ENCODE measurements at regions not wholly inside any gene's neighbourhood (a gene's known extent, or its start where the extent isn't known, plus 50 kb on each side); places are given as distances from the start of the nearest gene placed in this dataset.
"Not testable (repeated sequence)": the region's sequence is repeated elsewhere in the genome, so short reads cannot be mapped to it uniquely, and the experiment has no call there.

DNA sequence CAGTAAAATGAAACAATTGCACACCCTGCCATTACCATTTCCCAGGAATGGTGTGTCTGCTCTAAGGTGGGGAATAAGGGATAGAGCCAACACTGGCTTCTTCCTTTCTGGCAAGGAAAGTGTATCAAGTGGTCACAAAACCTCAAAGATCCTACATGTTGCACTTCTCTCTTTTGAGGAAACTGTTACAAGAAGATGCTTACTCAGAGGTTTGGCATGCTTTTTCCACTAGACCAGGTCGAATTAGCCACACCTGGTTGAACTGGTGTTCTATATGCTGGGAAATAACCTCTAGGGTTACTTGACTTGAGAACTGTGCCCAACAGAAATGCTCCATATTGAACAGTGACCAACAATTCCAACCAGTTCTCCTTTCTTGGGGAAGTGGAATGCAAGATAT lies 102.9 kb downstream of the LRRN1 start:
- DNase-seq (ENCODE audit: low spot score) (no peak), ATAC-seq (no peak)
- intact Hi-C loops (cut with DNase I): no loop called here

DNA sequence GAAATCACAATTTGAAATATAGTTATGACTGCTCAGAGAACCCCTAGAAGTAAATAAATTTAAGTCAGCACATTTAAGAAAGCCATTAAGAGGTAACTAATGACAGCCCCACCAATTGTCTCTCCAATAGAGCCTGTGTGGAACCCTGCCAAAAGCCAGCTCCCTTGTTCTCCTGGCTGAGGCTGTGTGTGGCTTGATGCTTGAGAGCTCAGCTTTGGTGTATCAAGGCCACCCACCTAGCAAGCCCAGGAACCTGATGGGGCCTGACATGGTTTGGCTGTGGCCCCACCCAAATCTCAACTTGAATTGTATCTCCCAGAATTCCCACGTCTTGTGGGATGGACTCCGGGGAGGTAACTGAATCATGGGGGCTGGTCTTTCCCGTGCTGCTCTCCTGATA lies 106.9 kb downstream of the LRRN1 start:
- no peak for ATAC-seq
- intact Hi-C loops (cut with DNase I): no loop called here
- no peak for DNase-seq (ENCODE audit: low spot score)

DNA sequence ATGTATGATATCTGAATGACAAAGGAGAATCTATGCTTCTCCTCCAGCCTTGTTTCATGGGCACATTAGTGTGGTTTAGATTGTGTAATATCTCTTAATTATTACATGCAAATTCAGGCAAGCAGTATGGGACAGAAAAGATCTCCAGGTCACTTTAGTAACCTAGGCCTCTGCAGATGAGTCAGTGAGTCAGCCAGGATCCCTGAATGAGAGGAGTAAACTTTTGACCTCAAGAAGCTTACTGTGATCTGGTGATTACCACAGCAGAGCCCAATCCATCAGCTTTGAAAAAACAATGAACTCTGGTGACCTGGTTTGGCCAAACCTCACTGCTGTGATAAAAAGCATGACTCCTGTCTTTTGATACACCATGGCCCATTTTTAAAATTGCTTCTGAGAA lies 107.8 kb downstream of the LRRN1 start:
- ATAC-seq (no peak), DNase-seq (ENCODE audit: low spot score) (no peak)
- intact Hi-C loops (cut with DNase I): no loop called here

DNA sequence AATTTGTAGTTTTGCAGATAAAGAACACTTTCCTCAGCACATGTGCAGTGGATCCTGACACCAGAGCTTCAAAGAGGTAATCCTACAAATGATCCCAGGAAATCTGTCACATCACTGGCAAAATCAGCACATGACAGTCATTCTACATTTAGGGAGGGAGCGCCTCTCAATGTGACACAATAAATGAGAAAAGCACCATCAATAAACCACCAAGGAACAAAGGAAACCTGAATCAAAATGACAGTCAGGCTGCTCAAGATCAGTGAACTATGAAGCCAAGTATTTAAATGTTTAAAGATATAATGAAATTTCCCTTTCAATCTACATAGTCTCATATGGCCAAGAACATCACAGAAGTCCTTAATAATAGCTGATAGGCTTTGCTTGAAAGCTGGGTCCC lies 119.5 kb downstream of the LRRN1 start:
- DNase-seq (ENCODE audit: low spot score) (no peak), ATAC-seq (no peak)
- intact Hi-C loops (cut with DNase I): no loop called here

DNA sequence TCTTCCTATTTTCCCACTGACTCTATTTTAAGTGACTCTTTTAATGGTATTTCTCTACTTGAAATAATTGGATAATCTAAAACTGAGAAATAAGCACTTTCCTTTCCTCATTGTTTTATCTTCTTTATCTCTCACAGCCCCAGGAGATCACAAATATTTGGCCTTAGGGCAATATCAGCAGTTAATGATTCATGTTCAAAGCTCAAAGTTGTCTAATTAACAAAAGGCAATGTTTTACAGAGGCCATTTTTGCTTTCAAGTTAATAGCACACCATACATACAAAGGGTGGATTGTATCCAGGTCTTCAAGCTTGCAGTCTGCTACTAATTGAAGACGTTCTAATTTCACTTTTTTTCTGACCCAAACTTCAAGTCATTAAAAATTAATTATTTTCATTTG lies 120.1 kb downstream of the LRRN1 start:
- ATAC-seq (no peak), DNase-seq (ENCODE audit: low spot score) (no peak)
- intact Hi-C loops (cut with DNase I): no loop called here

DNA sequence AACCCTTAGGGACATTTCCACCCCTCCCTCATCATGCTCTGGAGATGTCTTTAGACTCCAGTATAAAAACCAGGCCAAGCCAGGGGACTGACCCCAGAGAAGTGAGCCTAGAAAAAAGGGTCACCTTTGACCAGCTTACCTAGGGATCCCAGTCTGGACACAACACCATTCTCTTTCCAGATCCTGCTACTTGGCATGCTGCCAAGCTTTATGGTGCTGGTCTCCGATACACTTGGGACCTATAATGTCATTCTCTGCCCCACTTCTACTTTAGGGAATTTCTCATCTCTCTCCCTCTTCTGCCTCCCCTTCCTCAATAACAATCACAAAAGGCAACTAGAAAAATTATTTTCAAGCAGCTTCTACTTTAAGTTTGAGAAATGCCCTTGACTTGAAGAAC lies 124.4 kb downstream of the LRRN1 start:
- ATAC-seq (no peak), DNase-seq (ENCODE audit: low spot score) (no peak)
- intact Hi-C loops (cut with DNase I): no loop called here

DNA sequence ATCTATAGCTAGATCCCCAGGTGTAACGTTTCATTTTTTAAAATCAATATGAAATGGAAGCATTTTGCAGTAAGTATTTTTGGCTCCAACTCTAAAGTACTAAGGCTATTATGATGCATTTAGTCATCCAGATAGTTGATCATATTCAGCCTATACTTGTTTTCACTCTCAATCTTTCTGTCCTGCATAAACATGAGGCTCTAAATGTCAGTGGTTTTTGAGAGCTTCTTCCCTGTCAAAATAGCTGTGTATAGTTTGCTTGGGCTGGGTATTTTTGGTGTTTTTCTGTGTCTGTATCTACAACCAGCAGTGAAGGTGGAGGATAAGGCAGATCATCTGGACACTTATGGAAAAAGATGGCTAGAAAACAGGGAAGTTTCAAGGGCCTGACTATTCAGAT lies 128.0 kb downstream of the LRRN1 start:
- ATAC-seq (no peak), DNase-seq (ENCODE audit: low spot score) (no peak)
- intact Hi-C loops (cut with DNase I): no loop called here

DNA sequence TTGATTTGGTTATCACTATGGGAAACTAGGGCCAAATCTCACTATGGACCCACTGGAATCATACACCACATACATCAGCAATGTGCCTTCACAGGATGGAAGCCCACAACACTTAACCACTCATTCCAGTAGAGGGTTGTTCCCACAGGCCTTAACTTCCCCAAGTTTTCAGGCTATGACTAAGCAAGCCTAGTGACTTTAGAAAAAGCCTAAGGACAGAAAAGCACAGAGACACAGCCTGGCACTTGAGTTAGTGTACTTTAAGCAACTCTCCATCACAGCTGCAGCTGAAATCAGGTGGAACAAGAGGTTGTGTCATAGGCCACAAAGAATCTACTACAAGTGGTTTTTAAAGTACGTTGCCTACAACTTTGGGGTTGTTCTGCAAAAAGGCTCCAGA lies 128.7 kb downstream of the LRRN1 start:
- intact Hi-C loops (cut with DNase I): no loop called here
- DNase-seq (ENCODE audit: low spot score) (no peak), ATAC-seq (no peak)

DNA sequence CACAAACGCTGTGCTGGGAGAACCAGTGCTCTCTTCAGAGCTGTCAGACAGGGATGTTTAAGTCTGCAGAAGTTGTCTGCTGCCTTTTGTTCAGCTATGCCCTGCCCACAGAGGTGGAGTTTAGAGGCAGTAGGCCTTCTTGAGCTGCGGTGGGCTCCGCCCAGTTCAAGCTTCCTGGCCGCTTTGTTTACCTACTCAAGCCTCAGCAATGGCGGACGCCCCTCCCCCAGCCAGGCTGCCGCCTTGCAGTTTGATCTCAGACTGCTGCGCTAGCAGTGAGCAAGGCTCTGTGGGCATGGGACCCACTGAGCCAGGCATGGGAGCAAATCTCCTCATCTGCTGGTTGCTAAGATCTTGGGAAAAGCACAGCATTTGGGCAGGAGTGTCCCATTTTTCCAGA lies 142.1 kb downstream of the LRRN1 start:
- ATAC-seq; DNase-seq (ENCODE audit: low spot score); intact Hi-C loops (cut with DNase I): not testable (repeated sequence)

DNA sequence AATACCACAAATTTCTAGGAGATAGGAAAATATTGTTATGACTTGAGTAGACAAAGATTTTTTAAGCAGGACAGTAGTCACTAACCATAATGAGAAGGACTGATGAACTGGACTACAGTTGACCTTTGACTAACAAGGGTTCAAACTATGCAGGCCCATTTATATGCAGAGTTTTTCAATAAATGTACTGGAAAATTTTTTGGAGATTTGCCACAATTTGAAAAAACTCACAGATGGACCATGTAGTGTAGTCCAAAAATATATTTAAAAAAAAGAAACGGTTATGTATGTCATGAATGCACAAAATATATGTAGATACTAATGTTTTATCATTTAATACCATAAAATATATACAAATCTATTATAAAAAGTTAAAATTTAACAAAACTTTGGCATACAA lies 151.8 kb downstream of the LRRN1 start:
- DNase-seq (ENCODE audit: low spot score): no peak
- intact Hi-C loops (cut with DNase I): no loop called here
- ATAC-seq: no peak

DNA sequence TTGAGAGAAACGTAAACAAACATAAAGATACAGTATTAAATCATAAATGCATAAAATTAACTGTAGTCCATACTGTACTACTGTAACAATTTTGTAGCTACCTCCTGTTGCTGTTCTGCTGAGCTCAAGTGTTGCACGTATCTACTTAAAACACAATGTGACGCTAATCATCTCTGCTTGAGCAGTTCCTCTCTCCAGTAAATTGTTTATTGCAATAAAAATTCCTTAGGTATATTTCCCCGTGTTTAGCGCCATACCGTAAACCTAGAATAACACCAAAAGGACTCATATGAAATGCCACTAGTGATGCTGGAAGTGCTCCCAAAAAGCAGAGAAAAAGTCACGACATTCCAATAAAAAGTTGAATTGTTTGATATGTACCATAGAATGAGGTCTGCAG lies 152.3 kb downstream of the LRRN1 start:
- ATAC-seq: no peak
- intact Hi-C loops (cut with DNase I): no loop called here
- no peak for DNase-seq (ENCODE audit: low spot score)

DNA sequence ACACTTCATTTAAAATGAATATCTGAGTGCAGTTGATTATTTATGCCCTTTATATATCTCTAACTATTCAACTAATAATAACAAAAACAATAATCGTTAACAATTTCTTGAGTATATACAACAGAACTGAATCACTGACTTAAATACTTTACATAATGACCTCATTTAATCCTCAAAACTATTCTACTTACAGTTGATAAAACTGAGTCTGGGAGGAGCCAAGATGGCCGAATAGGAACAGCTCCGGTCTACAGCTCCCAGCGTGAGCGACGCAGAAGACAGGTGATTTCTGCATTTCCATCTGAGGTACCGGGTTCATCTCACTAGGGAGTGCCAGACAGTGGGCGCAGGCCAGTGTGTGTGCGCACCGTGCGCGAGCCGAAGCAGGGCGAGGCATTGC lies 163.6 kb downstream of the LRRN1 start:
- intact Hi-C loops (cut with DNase I); ATAC-seq; DNase-seq (ENCODE audit: low spot score): not testable (repeated sequence)

DNA sequence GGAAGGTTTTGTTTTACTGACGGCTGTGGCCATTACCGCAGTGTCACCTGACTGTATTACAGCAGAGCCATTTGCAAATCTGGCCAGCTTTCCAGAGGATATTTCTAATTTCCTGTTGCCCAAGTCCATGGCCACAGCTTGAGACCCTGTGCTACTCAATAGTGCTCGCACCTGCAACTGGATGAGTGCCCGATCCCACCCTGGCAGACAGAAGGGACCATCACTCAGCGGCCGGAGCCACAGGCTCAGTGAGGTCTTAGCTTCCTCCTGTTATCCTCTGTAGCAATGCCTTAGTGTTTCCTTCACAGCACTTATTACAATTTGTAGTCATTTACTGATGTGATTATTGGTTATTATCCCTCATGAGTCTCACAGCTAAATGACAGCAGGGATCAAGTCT lies 184.8 kb downstream of the LRRN1 start:
- DNase-seq (ENCODE audit: low spot score) (no peak), ATAC-seq (no peak)
- intact Hi-C loops (cut with DNase I): no loop called here

DNA sequence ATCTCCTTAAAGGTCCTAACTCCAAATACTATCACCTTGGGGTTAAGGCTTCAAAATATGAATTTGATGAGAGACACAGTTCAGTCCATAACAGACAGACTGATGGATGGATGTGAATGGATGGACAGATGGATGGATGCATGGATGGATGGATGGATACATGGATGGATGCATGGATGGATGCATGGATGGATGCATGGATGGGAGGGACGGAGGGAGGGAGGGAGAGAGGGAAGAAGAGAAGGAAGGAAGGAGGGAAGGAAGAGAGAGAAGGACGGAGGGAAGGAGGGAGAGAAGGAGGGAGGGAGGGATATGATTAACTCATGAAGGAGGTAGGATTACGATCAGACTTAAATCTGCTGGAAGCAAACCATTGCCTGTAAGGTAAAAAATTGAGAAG lies 192.4 kb downstream of the LRRN1 start:
- DNase-seq (ENCODE audit: low spot score): no peak
- no peak for ATAC-seq
- intact Hi-C loops (cut with DNase I): no loop called here

DNA sequence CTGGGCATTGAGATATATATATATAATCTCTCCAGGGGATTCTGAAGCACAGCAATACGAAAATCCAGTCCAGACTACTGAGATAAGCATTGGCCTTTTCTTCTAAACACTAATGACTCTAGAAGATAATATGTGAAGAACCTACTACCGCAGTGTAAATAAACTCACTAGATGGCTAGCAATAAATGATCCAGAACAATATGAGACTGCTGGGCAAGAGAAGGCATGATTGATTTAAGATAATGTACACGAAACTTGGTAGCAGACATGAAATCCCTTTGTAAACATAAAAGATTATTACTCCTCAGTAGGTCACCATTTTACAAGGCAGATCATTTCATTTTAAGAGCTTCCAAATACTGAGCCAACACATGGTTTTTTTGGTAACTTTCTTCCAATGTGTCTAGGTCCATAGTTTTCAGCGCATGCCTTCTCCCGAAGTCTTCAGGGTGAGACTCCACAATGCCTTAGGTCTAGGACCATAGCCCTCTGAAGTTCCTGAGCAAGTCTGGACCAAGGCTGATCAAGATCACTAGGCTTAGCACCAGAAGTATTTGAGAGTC lies 193.2 kb downstream of the LRRN1 start:
- intact Hi-C loops (cut with DNase I): no loop called here
- DNase-seq (ENCODE audit: low spot score) (no peak), ATAC-seq (no peak)

DNA sequence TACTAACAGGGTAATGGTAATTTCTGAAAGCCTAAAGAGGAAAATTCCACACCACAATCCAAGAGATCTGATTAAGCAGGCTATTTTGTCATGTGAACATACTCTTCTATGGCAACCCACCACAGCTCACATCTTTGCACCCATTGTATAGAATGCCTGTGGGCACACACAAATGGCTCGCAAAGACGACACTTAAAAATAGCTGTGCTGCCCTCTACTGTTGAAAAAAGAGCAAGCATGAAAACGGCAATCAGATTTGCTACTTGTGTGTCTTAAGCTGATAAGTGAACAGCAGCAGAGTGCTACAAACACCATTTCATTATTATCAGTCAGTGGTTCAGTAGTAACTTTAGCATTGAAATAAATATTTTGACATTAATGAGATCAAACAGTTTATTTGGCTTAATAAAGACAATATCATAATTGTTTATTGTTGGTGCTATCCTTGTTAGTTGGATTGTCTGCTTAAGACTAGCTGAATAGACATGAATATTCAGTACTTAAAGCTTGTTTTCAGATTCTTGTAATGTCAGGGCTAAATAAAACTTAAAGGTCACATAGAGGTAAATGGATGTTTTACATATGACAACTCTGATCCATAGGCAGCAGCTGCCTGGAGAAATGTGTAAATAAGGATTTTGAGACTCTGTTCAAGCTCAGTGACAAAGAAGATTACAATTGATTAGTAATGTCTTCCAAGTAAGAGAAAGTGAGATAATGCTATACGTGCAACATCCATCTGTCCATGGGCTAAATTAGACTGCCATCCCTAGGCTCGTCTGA lies 199.1 kb downstream of the LRRN1 start:
- DNase-seq (ENCODE audit: low spot score) (no peak), ATAC-seq (no peak)
- intact Hi-C loops (cut with DNase I): no loop called here

DNA sequence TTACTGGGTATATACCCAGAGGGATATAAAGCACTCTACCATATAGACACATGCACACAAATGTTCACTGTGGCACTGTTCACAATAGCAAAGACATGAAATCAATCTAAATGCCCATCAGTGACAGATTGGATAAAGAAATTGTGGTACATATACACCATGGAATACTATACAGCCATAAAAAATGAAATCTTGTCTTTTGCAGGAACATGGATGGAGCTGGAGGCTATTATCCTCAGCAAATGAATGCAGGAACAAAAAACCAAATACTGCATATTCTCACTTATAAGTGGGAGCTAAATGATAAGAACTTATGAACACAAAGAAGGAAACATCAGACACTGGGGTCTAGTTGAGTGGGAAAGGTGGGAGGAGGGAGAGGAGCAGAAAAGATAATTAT lies 200.1 kb downstream of the LRRN1 start:
- DNase-seq (ENCODE audit: low spot score); ATAC-seq; intact Hi-C loops (cut with DNase I): not testable (repeated sequence)

DNA sequence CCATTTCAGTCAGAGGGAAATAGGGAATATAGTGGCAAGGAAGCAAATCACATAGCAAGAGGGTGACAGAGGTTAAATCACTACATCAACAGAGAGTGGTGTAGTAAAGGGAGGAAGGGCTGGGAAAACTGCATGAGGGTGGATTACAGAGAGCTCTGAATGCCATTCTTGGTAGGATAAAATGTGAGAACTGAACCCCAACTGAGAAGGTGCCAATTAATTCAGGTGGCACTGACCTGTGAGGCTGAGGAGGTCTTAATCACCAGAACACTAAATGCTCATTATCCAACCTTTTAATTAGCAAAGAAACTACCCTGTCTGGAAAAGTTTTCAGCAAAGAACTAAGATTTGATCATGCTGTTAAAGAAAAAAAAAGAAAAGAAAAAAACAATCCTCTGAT lies 202.7 kb downstream of the LRRN1 start:
- ATAC-seq (no peak), DNase-seq (ENCODE audit: low spot score) (no peak)
- intact Hi-C loops (cut with DNase I): no loop called here

DNA sequence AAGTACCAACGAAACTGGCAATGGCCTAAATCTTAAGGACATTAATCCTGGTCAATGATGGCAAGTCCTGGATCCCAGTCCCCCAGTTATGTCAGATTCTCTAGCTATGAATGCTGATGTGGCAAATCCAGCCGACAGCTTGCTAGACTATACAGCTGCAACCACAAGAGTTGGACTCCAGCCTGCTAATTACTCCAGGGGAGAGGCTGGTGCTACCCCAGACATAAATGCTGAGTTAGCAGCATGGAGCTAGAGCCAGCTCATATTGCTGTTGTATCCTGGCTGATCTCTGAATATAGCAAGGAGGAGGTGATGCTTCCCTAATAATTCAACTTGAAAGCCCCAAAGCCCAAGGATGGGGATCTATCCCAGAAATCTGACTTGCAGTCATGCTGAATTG lies 207.1 kb downstream of the LRRN1 start:
- ATAC-seq (no peak), DNase-seq (ENCODE audit: low spot score) (no peak)
- intact Hi-C loops (cut with DNase I): no loop called here

DNA sequence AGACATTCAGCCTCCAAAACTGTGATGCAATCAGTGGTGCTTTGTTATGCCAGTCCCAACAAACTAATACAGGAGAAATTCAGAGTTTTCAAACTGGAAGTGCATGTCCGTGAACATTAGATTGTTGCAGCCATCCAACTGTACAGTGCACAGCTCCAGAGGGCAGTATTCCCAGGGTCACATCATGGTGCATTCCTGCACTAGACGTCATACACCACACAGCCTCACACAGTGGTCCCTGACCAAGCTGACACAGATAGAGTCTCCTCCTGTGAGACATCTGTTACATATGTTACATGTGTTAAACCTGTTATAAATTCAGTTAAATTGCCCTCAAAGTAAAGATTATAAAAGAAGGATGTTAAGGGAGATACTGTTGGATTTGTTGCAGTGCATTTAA lies 209.0 kb downstream of the LRRN1 start:
- DNase-seq (ENCODE audit: low spot score): no peak
- ATAC-seq: no peak
- intact Hi-C loops (cut with DNase I): no loop called here

DNA sequence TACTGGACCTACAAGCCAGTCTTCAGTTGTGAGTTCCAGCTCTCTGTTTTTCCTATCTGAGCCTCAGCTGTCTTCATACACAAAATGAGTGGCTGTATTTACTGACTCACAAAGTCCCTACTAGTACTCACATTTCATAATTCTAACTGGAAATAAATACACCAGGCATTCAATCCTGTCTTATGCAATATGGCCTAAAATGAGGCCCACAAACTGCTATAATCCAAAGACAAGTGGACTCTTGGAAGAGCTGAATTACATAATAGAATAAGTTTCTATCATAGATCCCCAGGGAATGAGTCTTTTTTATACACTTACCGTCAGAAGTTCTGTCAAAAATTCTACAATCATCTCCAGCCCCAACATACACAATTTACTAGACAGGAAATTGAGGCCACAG lies 211.9 kb downstream of the LRRN1 start:
- no peak for DNase-seq (ENCODE audit: low spot score)
- ATAC-seq: peak; percentile 55

More for the DNA sequence above, 211.9 kb downstream of the LRRN1 start:
- intact Hi-C loops (cut with DNase I): no loop called here

Data from sciatic nerve (tissue), 2 donors.